Common myeloid progenitor, CD34-positive (primary cell): ENCODE measurements at regions not wholly inside any gene's neighbourhood (a gene's known extent, or its start where the extent isn't known, plus 50 kb on each side); places are given as distances from the start of the nearest gene placed in this dataset.

Experiments used
- CTCF ChIA-PET: fragments of 350-600 bp; sonication (Branson Sonifier 250); formaldehyde crosslinking; loops from one replicate; lab custom pipeline; 2021; ENCODE audit warnings: antibody characterized with exemption; lab: Charles Lee
- POLR2A ChIA-PET: fragments of 350-600 bp; sonication (Branson Sonifier 250); formaldehyde crosslinking; loops from one replicate; lab custom pipeline; 2021; ENCODE audit warnings: antibody characterized with exemption; lab: Charles Lee
- DNase-seq, 3 donors: peaks; one replicate each; pipeline versions ENCODE4 v3.0.0 to v3.0.0-alpha.2; 2013
- H3K27ac ChIP-seq, 2 experiments: 1 replicate in 1 of 2; 2 replicates in 1 of 2; pipeline ENCODE4 v1.7.0; 2013; ENCODE audit warnings: inconsistent platforms in 2 of 2, low read length in 2 of 2, mild to moderate bottlenecking in 2 of 2, low read depth in 1 of 2, moderate library complexity in 1 of 2; ENCODE audit not compliant: severe bottlenecking in 2 of 2, insufficient read depth in 1 of 2, poor library complexity in 1 of 2
- H3K27me3 ChIP-seq, 5 experiments: replicated peaks in 2 of 5; 1 replicate in 3 of 5; 2 replicates in 2 of 5; pipeline versions ENCODE4 v1.6.1 to v1.7.0; 2013; ENCODE audit warnings: low read length in 4 of 5, mild to moderate bottlenecking in 2 of 5, moderate library complexity in 2 of 5, inconsistent platforms in 1 of 5; ENCODE audit not compliant: insufficient read depth in 5 of 5, control insufficient read depth in 4 of 5
- H3K36me3 ChIP-seq, 4 experiments: 1 replicate in 2 of 4; 2 replicates in 2 of 4; pipeline versions ENCODE4 v1.6.1 to v1.7.0; 2013; ENCODE audit warnings: low read length in 3 of 4, control low read depth in 1 of 4, mild to moderate bottlenecking in 1 of 4; ENCODE audit not compliant: control insufficient read depth in 4 of 4, insufficient read depth in 4 of 4
- H3K4me1 ChIP-seq, 4 experiments: 1 replicate in 3 of 4; 2 replicates in 1 of 4; pipeline versions ENCODE4 v1.6.1 to v1.7.1; 2013; ENCODE audit warnings: low read length in 3 of 4, mild to moderate bottlenecking in 3 of 4, control low read depth in 1 of 4, inconsistent platforms in 1 of 4, moderate library complexity in 1 of 4; ENCODE audit not compliant: control insufficient read depth in 4 of 4, insufficient read depth in 4 of 4; ENCODE audit errors: control extremely low read depth in 1 of 4
- H3K4me3 ChIP-seq, 7 experiments: 1 replicate in 4 of 7; 2 replicates in 3 of 7; pipeline versions ENCODE4 v1.5.1 to v1.7.0; 2013; ENCODE audit warnings: mild to moderate bottlenecking in 7 of 7, low read length in 6 of 7, moderate library complexity in 6 of 7, inconsistent platforms in 2 of 7, low read depth in 2 of 7, control low read depth in 1 of 7; ENCODE audit not compliant: insufficient read depth in 4 of 7, control insufficient read depth in 1 of 7; ENCODE audit errors: extremely low read depth in 1 of 7
- H3K9me3 ChIP-seq, 5 experiments: 1 replicate in 4 of 5; 2 replicates in 1 of 5; pipeline versions ENCODE4 v1.6.1 to v1.7.1; 2013; ENCODE audit warnings: low read length in 4 of 5, mild to moderate bottlenecking in 2 of 5, inconsistent platforms in 1 of 5, low read depth in 1 of 5, moderate library complexity in 1 of 5; ENCODE audit not compliant: control insufficient read depth in 4 of 5, insufficient read depth in 2 of 5; ENCODE audit errors: control extremely low read depth in 1 of 5
- WGBS: methylation state at CpG from one replicate; pipeline ENCODE4 v1.1.5; 2013; ENCODE audit not compliant: insufficient coverage; 5-methylcytosine and 5-hydroxymethylcytosine counted together

GRCh38 chr6:133594652-133595110 lies 294.2 kb upstream of the TCF21 start:
- H3K9me3 ChIP-seq: no peaks in the 10 kb centered on the region
- no peak overlapping the region for H3K4me3 ChIP-seq
- ChIA-PET POLR2A (no interaction called here), CTCF (no interaction called here)
- H3K27me3 ChIP-seq: peaks cover 0 to 9% (median 3%) of the 10 kb centered on the region in 5 experiments
- H3K4me1 ChIP-seq: no peaks in the 10 kb centered on the region
- H3K27ac ChIP-seq: no peak overlapping the region
- 86% methylated on average over 8 of the region's 8 CpGs for WGBS
- no peaks in the 10 kb centered on the region for H3K36me3 ChIP-seq
- DNase-seq: no peak

DNA sequence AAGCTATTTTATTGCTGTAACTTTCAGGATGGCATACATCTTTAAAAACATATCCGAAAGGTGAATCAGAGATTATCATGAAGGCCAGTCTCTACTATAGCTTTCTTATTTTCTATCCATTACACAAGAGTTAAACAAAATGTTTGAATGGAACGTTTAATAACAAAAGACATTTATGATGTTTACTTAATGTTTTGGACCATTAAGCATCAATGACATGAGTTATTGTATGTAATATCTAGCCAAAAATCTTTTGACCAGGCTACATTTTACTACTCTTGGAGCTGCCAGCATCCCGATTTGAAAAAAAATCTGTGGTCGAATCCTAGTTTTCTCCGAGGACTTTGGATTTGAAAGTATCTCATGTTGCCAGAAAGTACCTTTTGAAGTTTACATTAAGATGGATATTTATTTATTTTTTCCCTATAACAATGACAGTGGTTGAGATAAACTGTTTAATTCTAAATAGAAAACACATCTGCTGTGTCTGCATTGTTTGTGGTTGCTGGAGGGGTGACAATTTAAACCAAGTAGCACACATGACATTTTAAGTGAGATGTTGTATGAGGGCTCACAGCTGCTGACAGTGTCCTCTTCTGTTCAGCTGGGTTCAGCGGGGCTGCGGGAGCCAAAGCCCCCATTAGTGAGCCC lies 293.7 kb upstream of the TCF21 start:
- H3K9me3 ChIP-seq: no peaks in the 10 kb centered on the region
- H3K27ac ChIP-seq: no peak overlapping the region
- peaks cover 0 to 10% (median 3%) of the 10 kb centered on the region in 5 experiments for H3K27me3 ChIP-seq
- H3K4me1 ChIP-seq: no peaks in the 10 kb centered on the region
- CTCF ChIA-PET: no interaction called here
- POLR2A ChIA-PET: no interaction called here
- H3K4me3 ChIP-seq: no peak overlapping the region
- WGBS: no CpG with 5 or more reads among the region's 7 CpGs
- H3K36me3 ChIP-seq: no peaks in the 10 kb centered on the region
- no peak for DNase-seq

GRCh38 chr6:133606852-133607251 lies 282.1 kb upstream of the TCF21 start:
- Histone ChIP-seq H3K4me1 (no peaks in the 10 kb centered on the region), H3K9me3 (no peaks in the 10 kb centered on the region), H3K27ac (no peak overlapping the region), H3K4me3 (no peak overlapping the region), H3K36me3 (no peaks in the 10 kb centered on the region), H3K27me3 (peaks cover 0 to 3% (median 0%) of the 10 kb centered on the region in 5 experiments)
- no peak for DNase-seq
- POLR2A ChIA-PET: no interaction called here
- CTCF ChIA-PET: no interaction called here
- WGBS: 100% methylated on average over 2 of the region's 3 CpGs

DNA sequence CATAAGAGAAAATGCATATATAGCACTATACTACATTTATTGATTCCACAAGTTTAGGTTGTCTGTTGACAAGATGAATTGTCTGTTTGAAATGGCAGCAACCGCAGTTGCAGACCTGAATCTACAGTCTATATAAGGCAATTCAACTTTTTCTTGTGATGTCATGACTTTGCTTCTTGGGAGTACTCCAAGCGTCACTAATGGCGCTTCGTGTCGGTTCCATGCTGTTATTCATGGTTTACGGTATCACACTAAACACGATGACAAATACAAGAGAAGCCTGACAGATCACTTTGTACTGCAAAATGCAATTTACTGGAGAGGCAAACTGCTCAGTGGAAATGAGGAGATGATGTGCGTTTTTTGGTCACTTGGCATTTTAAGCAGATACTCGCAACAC lies 280.3 kb upstream of the TCF21 start:
- no peak overlapping the region for H3K27ac ChIP-seq
- CTCF ChIA-PET: no interaction called here
- POLR2A ChIA-PET: no interaction called here

GRCh38 chr6:133609415-133610226 lies 279.3 kb upstream of the TCF21 start:
- H3K36me3 ChIP-seq: no peaks in the 10 kb centered on the region
- no peak overlapping the region for H3K27ac ChIP-seq
- no peaks in the 10 kb centered on the region for H3K9me3 ChIP-seq
- no peaks in the 10 kb centered on the region for H3K4me1 ChIP-seq
- DNase-seq: no peak
- CTCF ChIA-PET: no interaction called here
- WGBS: 72% methylated on average over 2 of the region's 2 CpGs
- POLR2A ChIA-PET: no interaction called here
- H3K4me3 ChIP-seq: no peak overlapping the region
- peaks cover 0 to 9% (median 5%) of the 10 kb centered on the region in 5 experiments for H3K27me3 ChIP-seq

More for the DNA sequence above, 280.3 kb upstream of the TCF21 start:
- DNase-seq: no peak
- 95% methylated on average over 4 of the region's 9 CpGs for WGBS
- no peak overlapping the region for H3K4me3 ChIP-seq
- no peaks in the 10 kb centered on the region for H3K9me3 ChIP-seq
- H3K36me3 ChIP-seq: no peaks in the 10 kb centered on the region
- no peaks in the 10 kb centered on the region for H3K4me1 ChIP-seq
- peaks cover 0 to 6% (median 3%) of the 10 kb centered on the region in 5 experiments for H3K27me3 ChIP-seq

DNA sequence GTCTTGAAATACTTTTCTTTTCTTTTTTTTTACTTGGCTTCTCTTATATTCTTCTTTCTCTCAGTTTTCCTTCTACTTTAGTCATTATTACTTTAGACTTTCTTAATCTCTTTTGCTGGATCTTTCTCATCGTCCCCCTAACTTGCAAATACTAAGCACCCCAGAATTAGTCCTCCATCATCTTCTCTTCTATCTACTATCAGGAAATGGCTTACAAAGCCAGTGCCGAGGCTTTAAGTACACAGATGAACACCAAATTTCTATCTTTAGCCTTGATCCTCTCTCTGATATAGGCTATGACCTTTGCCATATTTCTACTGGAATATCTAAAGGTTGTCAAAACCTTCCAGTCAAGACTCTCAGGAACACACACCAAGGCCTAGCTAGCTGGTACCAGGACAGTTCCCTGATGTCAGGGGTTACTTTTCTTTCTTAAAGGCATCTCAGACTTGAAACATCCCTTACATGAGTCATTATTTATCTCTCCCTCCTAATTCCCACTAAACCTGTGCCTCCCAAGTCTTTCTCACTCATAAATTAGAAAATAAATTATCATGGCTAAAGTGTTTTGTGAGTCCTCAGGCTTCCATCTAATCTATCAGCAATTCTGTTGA lies 278.6 kb upstream of the TCF21 start:
- Histone ChIP-seq H3K4me1 (no peaks in the 10 kb centered on the region), H3K36me3 (no peaks in the 10 kb centered on the region), H3K27ac (no peak overlapping the region), H3K4me3 (no peak overlapping the region), H3K9me3 (peaks cover 0 to 4% (median 0%) of the 10 kb centered on the region in 5 experiments), H3K27me3 (peaks cover 0 to 16% (median 5%) of the 10 kb centered on the region in 5 experiments)
- POLR2A ChIA-PET: no interaction called here
- WGBS: 87% methylated on average over 2 of the region's 2 CpGs
- DNase-seq: no peak
- CTCF ChIA-PET: no interaction called here

GRCh38 chr6:133610971-133611370 lies 277.9 kb upstream of the TCF21 start:
- peaks cover 0 to 16% (median 5%) of the 10 kb centered on the region in 5 experiments for H3K27me3 ChIP-seq
- POLR2A ChIA-PET: no interaction called here

More at GRCh38 chr6:133610971-133611370, 277.9 kb upstream of the TCF21 start:
- H3K27ac ChIP-seq: no peak overlapping the region
- 100% methylated on average over 3 of the region's 3 CpGs for WGBS
- CTCF ChIA-PET: no interaction called here
- DNase-seq: no peak
- H3K4me1 ChIP-seq: no peaks in the 10 kb centered on the region
- H3K9me3 ChIP-seq: peaks cover 0 to 5% (median 0%) of the 10 kb centered on the region in 5 experiments
- no peak overlapping the region for H3K4me3 ChIP-seq
- H3K36me3 ChIP-seq: no peaks in the 10 kb centered on the region
